Large intestine (tissue), 3 donors: ENCODE measurements at regions not wholly inside any gene's neighbourhood (a gene's known extent, or its start where the extent isn't known, plus 50 kb on each side); places are given as distances from the start of the nearest gene placed in this dataset.
"Not testable (repeated sequence)": the region's sequence is repeated elsewhere in the genome, so short reads cannot be mapped to it uniquely, and the experiment has no call there.

Source experiments
- DNase-seq, 2 donors: peaks; one replicate each; pipeline versions ENCODE4 v3.0.0 to v3.0.0-alpha.2; 2013
- H3K27ac ChIP-seq: one replicate; pipeline ENCODE4 v1.5.1; 2013; ENCODE audit warnings: low read length
- H3K27me3 ChIP-seq: 2 replicates; pipeline ENCODE4 v1.6.1; 2013; ENCODE audit warnings: low read length; ENCODE audit not compliant: control insufficient read depth, insufficient read depth
- H3K36me3 ChIP-seq: 2 replicates; pipeline ENCODE4 v1.6.1; 2013; ENCODE audit warnings: low read length; ENCODE audit not compliant: control insufficient read depth, insufficient read depth
- H3K4me1 ChIP-seq: one replicate; pipeline ENCODE4 v1.6.1; 2013; ENCODE audit warnings: low read length; ENCODE audit not compliant: control insufficient read depth, insufficient read depth
- H3K4me3 ChIP-seq: one replicate; pipeline ENCODE4 v1.5.1; 2013; ENCODE audit warnings: low read length
- H3K9me3 ChIP-seq: one replicate; pipeline ENCODE4 v1.6.1; 2013; ENCODE audit warnings: mild to moderate bottlenecking, low read depth, low read length, moderate library complexity; ENCODE audit not compliant: control insufficient read depth
- WGBS: methylation state at CpG from one replicate; pipeline ENCODE4 v1.1.5; 2013; ENCODE audit warnings: low lambda C conversion rate; ENCODE audit not compliant: insufficient coverage; 5-methylcytosine and 5-hydroxymethylcytosine counted together

GRCh38 chr7:13025043-13025442 is 337.6 kb downstream of the ARL4A start:
- H3K9me3 ChIP-seq, H3K4me3 ChIP-seq, H3K27me3 ChIP-seq, DNase-seq, H3K36me3 ChIP-seq, H3K27ac ChIP-seq, H3K4me1 ChIP-seq: not testable (repeated sequence)
- no CpG with 5 or more reads among the region's 3 CpGs for WGBS

GRCh38 chr7:13027321-13027720 is 339.9 kb downstream of the ARL4A start:
- H3K4me3 ChIP-seq, result no peak overlapping the region
- H3K9me3 ChIP-seq, result no peaks in the 10 kb centered on the region
- WGBS, result 80% methylated on average over 1 of the region's 2 CpGs

GRCh38 chr7:13028036-13028824 is 340.8 kb downstream of the ARL4A start:
- no peak overlapping the region for H3K4me3 ChIP-seq
- no peaks in the 10 kb centered on the region for H3K9me3 ChIP-seq
- no peaks in the 10 kb centered on the region for H3K27me3 ChIP-seq
- 80% methylated on average over 1 of the region's 4 CpGs for WGBS
- no peak overlapping the region for H3K27ac ChIP-seq
- DNase-seq, result no peak
- no peaks in the 10 kb centered on the region for H3K4me1 ChIP-seq
- H3K36me3 ChIP-seq, result no peaks in the 10 kb centered on the region

More at GRCh38 chr7:13027321-13027720, 339.9 kb downstream of the ARL4A start:
- no peak for DNase-seq
- H3K4me1 ChIP-seq, result no peaks in the 10 kb centered on the region
- no peaks in the 10 kb centered on the region for H3K36me3 ChIP-seq
- no peaks in the 10 kb centered on the region for H3K27me3 ChIP-seq
- H3K27ac ChIP-seq, result no peak overlapping the region

- no peak for DNase-seq
Measured at GRCh38 chr7:13028825-13029099, 341.3 kb downstream of the ARL4A start.

GRCh38 chr7:13031468-13031867 is 344.0 kb downstream of the ARL4A start:
- Histone ChIP-seq H3K9me3 (no peaks in the 10 kb centered on the region), H3K4me1 (no peaks in the 10 kb centered on the region), H3K36me3 (no peaks in the 10 kb centered on the region), H3K4me3 (no peak overlapping the region), H3K27me3 (no peaks in the 10 kb centered on the region), H3K27ac (no peak overlapping the region)
- DNase-seq, result no peak
- WGBS, result 100% methylated on average over 1 of the region's 3 CpGs

More at GRCh38 chr7:13028825-13029099, 341.3 kb downstream of the ARL4A start:
- Histone ChIP-seq H3K9me3 (no peaks in the 10 kb centered on the region), H3K36me3 (no peaks in the 10 kb centered on the region), H3K27ac (no peak overlapping the region), H3K4me1 (no peaks in the 10 kb centered on the region), H3K27me3 (no peaks in the 10 kb centered on the region), H3K4me3 (no peak overlapping the region)
- 100% methylated on average over 1 of the region's 2 CpGs for WGBS

GRCh38 chr7:13032084-13032483 is 344.7 kb downstream of the ARL4A start:
- Histone ChIP-seq H3K4me3 (no peak overlapping the region), H3K4me1 (no peaks in the 10 kb centered on the region), H3K27ac (no peak overlapping the region), H3K27me3 (no peaks in the 10 kb centered on the region), H3K36me3 (no peaks in the 10 kb centered on the region), H3K9me3 (no peaks in the 10 kb centered on the region)
- no peak for DNase-seq
- WGBS, result 100% methylated on average over 2 of the region's 2 CpGs

- no peaks in the 10 kb centered on the region for H3K36me3 ChIP-seq
- WGBS, result no CpG with 5 or more reads among the region's 2 CpGs
- no peak overlapping the region for H3K27ac ChIP-seq
- peak in 1 of 2 donors; percentile 19 for DNase-seq
- no peaks in the 10 kb centered on the region for H3K27me3 ChIP-seq
- H3K4me1 ChIP-seq, result no peaks in the 10 kb centered on the region
- H3K9me3 ChIP-seq, result no peaks in the 10 kb centered on the region
- H3K4me3 ChIP-seq, result no peak overlapping the region
Measured at GRCh38 chr7:13032576-13032975, 345.1 kb downstream of the ARL4A start.

GRCh38 chr7:13034693-13035092 is 347.3 kb downstream of the ARL4A start:
- Histone ChIP-seq H3K27me3 (no peaks in the 10 kb centered on the region), H3K9me3 (no peaks in the 10 kb centered on the region), H3K4me3 (no peak overlapping the region), H3K36me3 (no peaks in the 10 kb centered on the region), H3K4me1 (no peaks in the 10 kb centered on the region), H3K27ac (no peak overlapping the region)
- DNase-seq, result no peak
- no CpG with 5 or more reads among the region's 1 CpG for WGBS

GRCh38 chr7:13035233-13035632 is 347.8 kb downstream of the ARL4A start:
- H3K4me1 ChIP-seq, result no peaks in the 10 kb centered on the region
- no peaks in the 10 kb centered on the region for H3K27me3 ChIP-seq
- H3K4me3 ChIP-seq, result no peak overlapping the region
- H3K27ac ChIP-seq, result no peak overlapping the region
- no peaks in the 10 kb centered on the region for H3K36me3 ChIP-seq
- H3K9me3 ChIP-seq, result no peaks in the 10 kb centered on the region
- peak in 1 of 2 donors; percentile 7 for DNase-seq
- WGBS, result no CpG with 5 or more reads among the region's 4 CpGs

GRCh38 chr7:13036256-13036780 is 348.9 kb downstream of the ARL4A start:
- no peaks in the 10 kb centered on the region for H3K4me1 ChIP-seq
- H3K4me3 ChIP-seq, result no peak overlapping the region
- H3K27ac ChIP-seq, result no peak overlapping the region
- no peaks in the 10 kb centered on the region for H3K36me3 ChIP-seq
- no peaks in the 10 kb centered on the region for H3K9me3 ChIP-seq
- H3K27me3 ChIP-seq, result no peaks in the 10 kb centered on the region
- no peak for DNase-seq

GRCh38 chr7:13037216-13037615 is 349.8 kb downstream of the ARL4A start:
- no peaks in the 10 kb centered on the region for H3K36me3 ChIP-seq
- no peak overlapping the region for H3K27ac ChIP-seq
- DNase-seq, result no peak
- H3K27me3 ChIP-seq, result no peaks in the 10 kb centered on the region
- no peaks in the 10 kb centered on the region for H3K4me1 ChIP-seq
- no peak overlapping the region for H3K4me3 ChIP-seq
- no CpG with 5 or more reads among the region's 1 CpG for WGBS
- no peaks in the 10 kb centered on the region for H3K9me3 ChIP-seq
